K562 (cell line): ENCODE measurements at regions not wholly inside any gene's neighbourhood (a gene's known extent, or its start where the extent isn't known, plus 50 kb on each side); places are given as distances from the start of the nearest gene placed in this dataset.

Source experiments
- ATAC-seq: fragments of 200-7000 bp; cut with Tn5 transposase; 3 replicates; pipeline ENCODE4 v1.9.1; 2020; ENCODE audit warnings: moderate library complexity
- BruUV-seq: library from RNA; stranded (reverse); fragments of 400-500 nt; replicated peaks from 2 replicates; lab custom pipeline; 2021; lab: Mats Ljungman, UMichigan
- CTCF ChIA-PET: fragments of 300-600 bp; formaldehyde crosslinking; extraction: SDS; loops from one replicate; lab custom pipeline; 2021; ENCODE audit warnings: low intra/inter-chr PET ratio; lab: Yijun Ruan, JAX
- POLR2A ChIA-PET: fragments of 300-600, 350-650 bp; sonication (Branson Sonifier 250); formaldehyde crosslinking; extraction: SDS; loops from one replicate; lab custom pipeline; 2021; ENCODE audit warnings: antibody characterized with exemption, inconsistent platforms; lab: Yijun Ruan, JAX
- DNase-seq, 4 experiments: peaks; one replicate each; pipeline versions ENCODE4 v3.0.0 to v3.0.0-alpha.2; 2011 to 2018; ENCODE audit warnings: low spot score in 3 of 4, mixed read lengths in 3 of 4; ENCODE audit errors: extremely low read depth in 1 of 4
- FAIRE-seq: peaks from 2 replicates; lab custom pipeline; 2011; peaks lifted over from hg19 to GRCh38; lab: Jason Lieb, UNC
- H2AFZ ChIP-seq: 2 replicates; pipeline ENCODE4 v1.6.0; 2011; ENCODE audit warnings: low read depth, low read length, control low read depth, inconsistent platforms
- H3K27ac ChIP-seq: fragments of 200-600 bp; 3 replicates; pipeline ENCODE4 v1.8.0; 2011; ENCODE audit warnings: low read depth, mild to moderate bottlenecking, control low read depth, inconsistent platforms, low read length, moderate library complexity, mixed read lengths; ENCODE audit errors: extremely low read depth
- H3K27me3 ChIP-seq, 2 experiments: fragments of 300-600 bp in 1 of 2; 2 replicates in 1 of 2; 3 replicates in 1 of 2; pipeline versions ENCODE4 v1.6.0 to v1.8.0; 2011; ENCODE audit warnings: inconsistent platforms in 2 of 2, low read length in 2 of 2, mild to moderate bottlenecking in 1 of 2, mixed read lengths in 1 of 2, moderate library complexity in 1 of 2; ENCODE audit not compliant: control insufficient read depth in 2 of 2, insufficient read depth in 2 of 2
- H3K36me3 ChIP-seq: fragments of 300-600 bp; 3 replicates; pipeline ENCODE4 v1.8.0; 2011; ENCODE audit warnings: mild to moderate bottlenecking, low read length, inconsistent platforms; ENCODE audit not compliant: control insufficient read depth, insufficient read depth
- H3K4me1 ChIP-seq, 2 experiments: fragments of 200-600 bp in 1 of 2; replicated peaks in 1 of 2; 2 replicates in 1 of 2; 3 replicates in 1 of 2; pipeline versions ENCODE4 v1.5.1 to v1.8.0; 2011; ENCODE audit warnings: inconsistent platforms in 2 of 2, low read length in 2 of 2, mild to moderate bottlenecking in 1 of 2, mixed read lengths in 1 of 2, moderate library complexity in 1 of 2; ENCODE audit not compliant: control insufficient read depth in 2 of 2, insufficient read depth in 2 of 2
- H3K4me2 ChIP-seq: 2 replicates; pipeline ENCODE4 v1.6.1; 2011; ENCODE audit warnings: low read length, control low read depth, inconsistent platforms, mixed read lengths; ENCODE audit not compliant: insufficient read depth
- H3K4me3 ChIP-seq: fragments of 200-600 bp; sonication (generic), shearing (Covaris generic); 2 replicates; pipeline ENCODE4 v1.5.1; 2016; ENCODE audit warnings: control low read depth, inconsistent platforms
- H3K79me2 ChIP-seq: fragments of 200-600 bp; 3 replicates; pipeline ENCODE4 v1.8.0; 2011; ENCODE audit warnings: low read length, inconsistent platforms; ENCODE audit not compliant: control insufficient read depth, insufficient read depth
- H3K9ac ChIP-seq, 2 experiments: 2 replicates each; pipeline versions ENCODE4 v1.6.0 to v1.6.1; 2011; ENCODE audit warnings: low read depth in 2 of 2, low read length in 2 of 2, control low read depth in 1 of 2, inconsistent platforms in 1 of 2, mild to moderate bottlenecking in 1 of 2, mixed read lengths in 1 of 2; ENCODE audit not compliant: insufficient read depth in 1 of 2
- H3K9me1 ChIP-seq: one replicate; pipeline ENCODE4 v1.6.0; 2011; ENCODE audit warnings: inconsistent platforms, mild to moderate bottlenecking, low read length, moderate library complexity; ENCODE audit not compliant: control insufficient read depth, insufficient read depth
- H3K9me3 ChIP-seq: replicated peaks from 2 replicates; pipeline ENCODE4 v1.5.1; 2011; ENCODE audit warnings: low read depth, low read length, inconsistent platforms; ENCODE audit not compliant: control insufficient read depth, insufficient read depth
- H4K20me1 ChIP-seq: replicated peaks from 2 replicates; pipeline ENCODE4 v1.6.1; 2011; ENCODE audit warnings: low read length, inconsistent platforms, mixed read lengths; ENCODE audit not compliant: control insufficient read depth, insufficient read depth
- DNMT1 ChIP-seq: fragments of 450-650 bp; IDR thresholded peaks from 2 replicates; pipeline ENCODE4 v1.6.1; 2016; ENCODE audit warnings: antibody characterized with exemption, mild to moderate bottlenecking
- GABPA ChIP-seq: fragments of 200-800 bp; sonication (Bioruptor generic); conservative IDR thresholded peaks from 2 replicates; pipeline ENCODE4 v1.6.1; 2016; ENCODE audit warnings: low read depth, missing genetic modification characterization, missing compliant biosample characterization
- HNRNPUL1 ChIP-seq: fragments of 200-400 bp; formaldehyde crosslinking; IDR thresholded peaks from 2 replicates; pipeline ENCODE4 v1.6.1; 2017; ENCODE audit warnings: low read length
- JUND ChIP-seq, 2 experiments: IDR thresholded peaks; 2 replicates in 1 of 2; 3 replicates in 1 of 2; pipeline ENCODE4 v1.6.1; 2011; ENCODE audit warnings: borderline replicate concordance in 2 of 2, low read depth in 2 of 2, low read length in 2 of 2, improper control_type of control experiment in 1 of 2, missing biosample characterization in 1 of 2, missing genetic modification characterization in 1 of 2, missing genetic modification reagents in 1 of 2
- MTA1 ChIP-seq: fragments of 450-650 bp; IDR thresholded peaks from 2 replicates; pipeline ENCODE4 v1.6.1; 2017; ENCODE audit warnings: borderline replicate concordance
- MXI1 ChIP-seq: IDR thresholded peaks from 2 replicates; pipeline ENCODE4 v1.6.1; 2011; ENCODE audit warnings: low read depth, mild to moderate bottlenecking, improper control_type of control experiment, low read length
- OTX1 ChIP-seq: fragments of 450-650 bp; formaldehyde crosslinking; IDR thresholded peaks from 2 replicates; pipeline ENCODE4 v1.4.0; 2022; ENCODE audit warnings: mild to moderate bottlenecking
- PHF20 ChIP-seq: fragments of 450-650 bp; IDR thresholded peaks from 2 replicates; pipeline ENCODE4 v1.6.1; 2018; ENCODE audit not compliant: partially characterized antibody
- RHOXF2B ChIP-seq: fragments of 250-450 bp; sonication (Bioruptor Pico); conservative IDR thresholded peaks from 2 replicates; pipeline ENCODE4 v1.5.1; 2021
- SMAD2 ChIP-seq: fragments of 150-350 bp; IDR thresholded peaks from 2 replicates; pipeline ENCODE4 v1.6.1; 2014; ENCODE audit warnings: low read depth, mild to moderate bottlenecking, low read length
- SMARCB1 ChIP-seq: IDR thresholded peaks from 2 replicates; pipeline ENCODE4 v1.6.1; 2011; ENCODE audit warnings: improper control_type of control experiment, low read depth; ENCODE audit not compliant: insufficient read length
- SMARCE1 ChIP-seq: fragments of 450-650 bp; IDR thresholded peaks from 2 replicates; pipeline ENCODE4 v1.7.1; 2016; ENCODE audit warnings: mild to moderate bottlenecking
- SNAPC5 ChIP-seq: fragments of 250-450 bp; sonication (Bioruptor Pico); IDR thresholded peaks from 2 replicates; pipeline ENCODE4 v1.8.0; 2021; ENCODE audit warnings: moderate library complexity, mild to moderate bottlenecking, inconsistent platforms
- TEAD2 ChIP-seq: fragments of 450-650 bp; IDR thresholded peaks from 2 replicates; pipeline ENCODE4 v1.6.1; 2016; ENCODE audit warnings: missing genetic modification characterization, control low read depth, missing compliant biosample characterization
- TEAD4 ChIP-seq, 2 experiments: sonication (generic) in 1 of 2; formaldehyde crosslinking in 1 of 2; IDR thresholded peaks; 2 replicates each; pipeline versions ENCODE4 v1.6.1 to v1.8.0; 2012 to 2022; ENCODE audit warnings: borderline replicate concordance in 1 of 2, inconsistent platforms in 1 of 2, low read length in 1 of 2, mild to moderate bottlenecking in 1 of 2, missing genetic modification reagents in 1 of 2
- ZBTB43 ChIP-seq: sonication (generic); formaldehyde crosslinking; IDR thresholded peaks from 2 replicates; pipeline ENCODE4 v1.8.0; 2023; ENCODE audit warnings: mild to moderate bottlenecking, missing genetic modification reagents
- ZKSCAN1 ChIP-seq: fragments of 150-350 bp; IDR thresholded peaks from 2 replicates; pipeline ENCODE4 v1.6.1; 2016; ENCODE audit warnings: low read depth, low read length
- ZNF347 ChIP-seq: fragments of 450-650 bp; formaldehyde crosslinking; IDR thresholded peaks from 2 replicates; pipeline ENCODE4 v1.4.0; 2020; ENCODE audit warnings: low read depth, mild to moderate bottlenecking, moderate library complexity
- ZNF354B ChIP-seq: fragments of 250-450 bp; sonication (Bioruptor Pico); IDR thresholded peaks from 2 replicates; pipeline ENCODE4 v1.4.0; 2020
- ZNF511 ChIP-seq: sonication (generic); formaldehyde crosslinking; IDR thresholded peaks from 2 replicates; pipeline ENCODE4 v1.8.0; 2022; ENCODE audit warnings: mild to moderate bottlenecking, missing genetic modification reagents
- ZNF764 ChIP-seq: fragments of 250-450 bp; sonication (Bioruptor Pico); IDR thresholded peaks from 2 replicates; pipeline ENCODE4 v1.4.0; 2020; ENCODE audit warnings: low read depth, mild to moderate bottlenecking, moderate library complexity
- ZNF79 ChIP-seq: fragments of 250-450 bp; sonication (Bioruptor Pico); IDR thresholded peaks from 2 replicates; pipeline ENCODE4 v1.4.0; 2020; ENCODE audit warnings: low read depth, mild to moderate bottlenecking, moderate library complexity
- WGBS: fragments of 100-300 bp; shearing (Covaris generic); methylation state at CpG from one replicate; pipeline ENCODE4 v1.1.6; 2016; ENCODE audit warnings: low coverage, mixed read lengths; ENCODE audit not compliant: insufficient coverage; ENCODE audit errors: missing lambda C conversion rate; 5-methylcytosine and 5-hydroxymethylcytosine counted together
- in situ Hi-C: fragments of 300-500 bp; cut with MboI; formaldehyde crosslinking; loops from 4 replicates; pipeline ENCODE4 v1.15.0; 2018; ENCODE audit warnings: inconsistent platforms, mixed read lengths
- intact Hi-C: fragments of 100-400 bp; cut with micrococcal nuclease; formaldehyde crosslinking; loops from 2 replicates; pipeline ENCODE4 v1.14.2; 2022

- TF ChIP-seq PHF20, result no peak
- no peak for TF ChIP-seq ZNF511 (CRISPR knock-in tag)
- TF ChIP-seq OTX1 (CRISPR knock-in tag), result no peak
- no peak for TF ChIP-seq RHOXF2B (CRISPR knock-in tag)
- no peak for TF ChIP-seq MTA1
- TF ChIP-seq ZNF79 (CRISPR knock-in tag), result no peak
- no peak for TF ChIP-seq ZKSCAN1
- TF ChIP-seq GABPA (tag), result no peak
- TF ChIP-seq TEAD2 (tag), result no peak
- TF ChIP-seq ZBTB43 (CRISPR knock-in tag), result no peak
- TF ChIP-seq SMAD2, result no peak
Measured at GRCh38 chr3:167930453-167930852, 165.3 kb downstream of the GOLIM4 start (continued).

DNA sequence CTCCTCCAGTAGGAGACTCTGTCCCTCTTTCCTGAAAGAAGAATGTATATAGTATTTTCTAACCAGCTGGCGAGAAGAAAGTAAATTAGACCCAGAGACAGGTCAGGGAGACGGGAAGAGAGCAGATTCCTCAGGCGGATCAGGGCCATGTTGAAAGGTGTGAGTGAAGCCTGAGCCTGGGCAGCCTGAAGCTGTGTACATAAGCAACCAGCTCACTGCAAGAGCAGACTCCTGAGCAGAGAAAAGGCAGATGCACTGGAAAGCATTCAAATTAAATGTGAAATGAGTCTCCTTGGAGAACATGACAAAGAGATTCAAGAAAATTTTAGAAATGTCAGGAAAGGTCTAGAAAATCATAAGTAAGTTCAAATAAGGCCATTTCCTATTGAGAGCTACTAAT is 165.8 kb downstream of the GOLIM4 start:
- WGBS, result 15% methylated on average over 3 of the region's 3 CpGs
- intact Hi-C loops, result loop anchor here (10.0 kb wide), 1 partner anchor 915 kb away; no protein-coding TSS in a partner anchor
- TF ChIP-seq SMARCE1 (no peak), DNMT1 (no peak), ZNF347 (CRISPR knock-in tag) (no peak), MXI1 (no peak), ZNF354B (no peak), RHOXF2B (CRISPR knock-in tag) (no peak), JUND (IDR thresholded peaks at IDR 0.05; ENCODE audit: borderline replicate concordance, low read depth, low read length) (no peak), JUND (tag; IDR thresholded peaks at IDR 0.05; ENCODE audit: borderline replicate concordance, low read depth, low read length) (no peak), SMARCB1 (no peak), ZNF764 (no peak), HNRNPUL1 (no peak), TEAD4 (IDR thresholded peaks at IDR 0.05; ENCODE audit: low read length) (no peak), TEAD4 (CRISPR knock-in tag; IDR thresholded peaks at IDR 0.05; ENCODE audit: borderline replicate concordance) (no peak), SNAPC5 (CRISPR knock-in tag) (no peak)

More for the DNA sequence above, 165.8 kb downstream of the GOLIM4 start:
- POLR2A ChIA-PET, result interaction anchor here (0.5 to 0.6 kb wide), 3 partner anchors 186 to 355 kb away, joined by 3 read pairs; no protein-coding TSS in a partner anchor
- Histone ChIP-seq H3K27ac (no peak overlapping the region), H3K4me3 (no peak overlapping the region), H3K27me3 (no peaks in the 10 kb centered on the region), H3K9ac (no peak overlapping the region), H3K9me3 (no peaks in the 10 kb centered on the region), H3K4me2 (no peak overlapping the region), H3K9me1 (no peaks in the 10 kb centered on the region), H3K79me2 (no peaks in the 10 kb centered on the region), H3K36me3 (no peaks in the 10 kb centered on the region), H2AFZ (no peak overlapping the region), H4K20me1 (no peaks in the 10 kb centered on the region), H3K4me1 (no peaks in the 10 kb centered on the region)
- ATAC-seq, result no peak
- no peak for FAIRE-seq
- in situ Hi-C loops, result loop anchor here (5.0 to 25.0 kb wide), 2 partner anchors 112 to 232 kb away; no protein-coding TSS in a partner anchor
- BruUV-seq, result no TSS peak
- DNase-seq, result no peak
- CTCF ChIA-PET, result no interaction called here
